Psoas muscle (tissue), 7 donors: ENCODE measurements at regions not wholly inside any gene's neighbourhood (a gene's known extent, or its start where the extent isn't known, plus 50 kb on each side); places are given as distances from the start of the nearest gene placed in this dataset.
"Not testable (repeated sequence)": the region's sequence is repeated elsewhere in the genome, so short reads cannot be mapped to it uniquely, and the experiment has no call there.

Source experiments
- ATAC-seq, 4 donors: fragments of 200-7000 bp; cut with Tn5 transposase; one replicate each; pipeline ENCODE4 v1.9.1; 2020; ENCODE audit warnings: moderate library complexity in 3 of 4, mild to moderate bottlenecking in 2 of 4
- DNase-seq, 2 donors: peaks; one replicate each; pipeline ENCODE4 v3.0.0-alpha.2; 2020
- H3K27ac ChIP-seq: fragments of 200-600 bp; one replicate; pipeline ENCODE4 v1.8.0; 2022
- H3K27me3 ChIP-seq, 3 donors: fragments of 200-600 bp in 1 of 3; one replicate each; pipeline versions ENCODE4 v1.6.1 to v1.8.0; 2013 to 2022; ENCODE audit warnings: low read length in 2 of 3, mild to moderate bottlenecking in 2 of 3, moderate library complexity in 1 of 3; ENCODE audit not compliant: insufficient read depth in 3 of 3
- H3K36me3 ChIP-seq, 2 donors: fragments of 200-600 bp in 1 of 2; one replicate each; pipeline versions ENCODE4 v1.6.1 to v1.8.0; 2013 to 2022; ENCODE audit warnings: low read depth in 1 of 2, mild to moderate bottlenecking in 1 of 2, moderate library complexity in 1 of 2; ENCODE audit not compliant: insufficient read depth in 1 of 2
- H3K4me1 ChIP-seq: fragments of 200-600 bp; one replicate; pipeline ENCODE4 v1.8.0; 2022
- H3K4me3 ChIP-seq: fragments of 200-600 bp; one replicate; pipeline ENCODE4 v1.8.0; 2022; ENCODE audit warnings: mild to moderate bottlenecking
- H3K9me3 ChIP-seq: fragments of 200-600 bp; one replicate; pipeline ENCODE4 v1.8.0; 2022
- WGBS, 3 donors: extraction: QIAGEN DNeasy Blood & Tissue Kit; methylation state at CpG; one replicate each; pipeline versions ENCODE4 v1.1.6 to v1.1.7; 2013; 5-methylcytosine and 5-hydroxymethylcytosine counted together
- intact Hi-C, 2 donors: fragments of 100-400 bp; cut with DNase I; formaldehyde crosslinking; loops; one replicate each; pipeline versions ENCODE4 v1.11.0 to v1.14.2; 2022
- TF ChIP-seq, protein P1 (sequence below): fragments of 200-600 bp; IDR thresholded peaks from one replicate; pipeline ENCODE4 v1.8.0; 2022; ENCODE audit warnings: antibody characterized with exemption
- donor health status: healthy with polysubstance abuse.
- donor health status: DM: no; HTN: no; CAD: no; lungs with moderate emphysema.
- donor health status: Bipolar disorder and iron deficiency.
- donor health status: healthy.
- donor health status: DM: yes; HTN: yes; CAD: no.
- donor health status: DM: no; HTN: no; CAD: no.
- donor health status: DM: yes; HTN: yes; CAD: no.

DNA sequence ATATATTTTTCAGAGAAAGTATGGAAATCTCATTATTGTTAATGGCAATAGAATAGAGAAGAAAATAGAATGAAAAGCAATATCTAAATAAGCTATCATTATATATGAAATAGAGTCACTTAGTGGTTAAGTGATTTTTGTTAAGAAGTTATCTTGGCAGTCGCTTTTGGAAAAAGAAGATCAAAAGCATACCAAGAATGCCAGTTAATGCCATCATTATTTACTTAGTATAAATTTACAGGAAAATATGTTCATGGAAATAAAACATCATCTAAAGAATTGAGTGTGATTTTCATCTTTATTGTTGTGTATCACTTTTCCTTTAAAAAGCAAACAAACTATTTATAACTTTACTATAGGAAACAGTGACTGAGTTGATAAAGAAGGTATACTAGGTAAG, 85.3 kb upstream of the GPR101 start:
- DNase-seq: no peak
- Histone ChIP-seq H3K36me3 (no peaks in the 10 kb centered on the region), H3K9me3 (no peaks in the 10 kb centered on the region), H3K4me3 (no peak overlapping the region), H3K27ac (no peak overlapping the region), H3K27me3 (peaks cover 0 to 8% (median 0%) of the 10 kb centered on the region in 3 donors), H3K4me1 (no peaks in the 10 kb centered on the region)
- intact Hi-C loops: no loop called here
- ATAC-seq: no peak
- WGBS, 3 donors: 34 to 69% (median 47%) methylated on average over 1 of the region's 1 CpG
- TF ChIP-seq, protein P1, sequence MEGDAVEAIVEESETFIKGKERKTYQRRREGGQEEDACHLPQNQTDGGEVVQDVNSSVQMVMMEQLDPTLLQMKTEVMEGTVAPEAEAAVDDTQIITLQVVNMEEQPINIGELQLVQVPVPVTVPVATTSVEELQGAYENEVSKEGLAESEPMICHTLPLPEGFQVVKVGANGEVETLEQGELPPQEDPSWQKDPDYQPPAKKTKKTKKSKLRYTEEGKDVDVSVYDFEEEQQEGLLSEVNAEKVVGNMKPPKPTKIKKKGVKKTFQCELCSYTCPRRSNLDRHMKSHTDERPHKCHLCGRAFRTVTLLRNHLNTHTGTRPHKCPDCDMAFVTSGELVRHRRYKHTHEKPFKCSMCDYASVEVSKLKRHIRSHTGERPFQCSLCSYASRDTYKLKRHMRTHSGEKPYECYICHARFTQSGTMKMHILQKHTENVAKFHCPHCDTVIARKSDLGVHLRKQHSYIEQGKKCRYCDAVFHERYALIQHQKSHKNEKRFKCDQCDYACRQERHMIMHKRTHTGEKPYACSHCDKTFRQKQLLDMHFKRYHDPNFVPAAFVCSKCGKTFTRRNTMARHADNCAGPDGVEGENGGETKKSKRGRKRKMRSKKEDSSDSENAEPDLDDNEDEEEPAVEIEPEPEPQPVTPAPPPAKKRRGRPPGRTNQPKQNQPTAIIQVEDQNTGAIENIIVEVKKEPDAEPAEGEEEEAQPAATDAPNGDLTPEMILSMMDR: no peak

DNA sequence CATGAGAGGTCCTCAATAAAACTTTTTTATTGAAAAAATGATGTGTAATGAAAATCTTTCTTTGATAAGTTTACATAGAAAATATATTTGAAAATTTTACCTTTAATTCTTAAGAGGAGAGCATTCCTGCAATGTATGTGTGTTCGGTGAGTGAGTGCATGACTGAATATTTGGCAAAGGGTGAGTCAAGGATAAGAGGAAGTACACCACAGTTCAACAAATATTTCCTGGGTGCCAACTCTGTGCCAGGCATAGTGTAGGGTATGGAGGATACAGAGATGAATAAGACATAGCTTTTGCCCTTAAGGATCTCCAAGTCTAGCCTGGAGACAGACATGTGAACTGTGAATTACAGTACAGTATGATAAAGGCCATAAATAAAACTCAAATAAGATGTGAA, 84.7 kb upstream of the GPR101 start:
- H3K27ac ChIP-seq: no peak overlapping the region
- peaks cover 0 to 8% (median 0%) of the 10 kb centered on the region in 3 donors for H3K27me3 ChIP-seq
- no peak for DNase-seq
- H3K4me1 ChIP-seq: no peaks in the 10 kb centered on the region
- intact Hi-C loops: no loop called here
- no peaks in the 10 kb centered on the region for H3K36me3 ChIP-seq
- H3K4me3 ChIP-seq: no peak overlapping the region
- no peak for ATAC-seq
- WGBS, 3 donors: 71 to 75% (median 74%) methylated on average over 1 of the region's 1 CpG
- no peaks in the 10 kb centered on the region for H3K9me3 ChIP-seq
- TF ChIP-seq, protein P1: no peak

DNA sequence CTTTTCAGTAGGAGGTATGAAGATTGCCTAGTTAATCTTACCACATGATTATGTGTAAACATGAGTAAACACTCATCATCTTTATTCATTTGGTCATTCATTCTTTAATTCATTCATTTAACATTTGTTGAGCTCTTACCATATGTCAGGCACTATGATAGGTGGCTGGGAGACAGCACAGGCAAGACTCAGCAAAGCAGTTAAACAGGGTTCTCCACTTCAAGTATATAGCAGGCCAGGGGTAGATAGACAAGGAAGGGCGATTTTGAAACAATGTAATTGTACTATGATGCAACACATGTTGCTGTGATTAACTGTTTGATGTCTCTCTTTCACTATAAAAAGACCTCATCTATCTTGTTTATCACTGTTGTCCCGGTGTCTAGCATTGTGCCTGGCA, 84.3 kb upstream of the GPR101 start:
- Histone ChIP-seq H3K27me3 (peaks cover 0 to 8% (median 0%) of the 10 kb centered on the region in 3 donors), H3K9me3 (no peaks in the 10 kb centered on the region), H3K4me3 (no peak overlapping the region), H3K27ac (no peak overlapping the region), H3K36me3 (no peaks in the 10 kb centered on the region), H3K4me1 (no peaks in the 10 kb centered on the region)
- intact Hi-C loops: no loop called here
- no peak for ATAC-seq
- TF ChIP-seq, protein P1: no peak
- WGBS, 3 donors: 46 to 59% (median 55%) methylated on average over 2 of the region's 2 CpGs
- DNase-seq: no peak

DNA sequence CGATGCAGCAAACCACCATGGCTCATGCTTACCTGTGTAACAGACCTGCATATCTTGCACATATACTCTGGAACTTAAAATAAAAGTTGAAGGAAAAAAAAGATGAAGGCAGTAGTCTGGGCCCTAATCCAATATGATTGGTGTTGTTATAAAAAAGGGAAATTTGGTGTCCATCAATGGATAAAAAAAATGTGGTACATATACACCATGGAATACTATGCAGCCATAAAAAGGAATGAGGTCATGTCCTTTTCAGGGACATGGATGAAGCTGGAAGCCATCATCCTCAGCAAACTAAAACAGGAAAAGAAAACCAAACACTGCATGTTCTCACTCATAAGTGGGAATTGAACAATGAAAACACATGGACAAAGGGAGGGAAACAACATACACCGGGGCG, 74.1 kb upstream of the GPR101 start:
- H3K9me3 ChIP-seq, H3K27me3 ChIP-seq, H3K4me3 ChIP-seq, H3K36me3 ChIP-seq, DNase-seq, intact Hi-C loops, ATAC-seq, H3K4me1 ChIP-seq, H3K27ac ChIP-seq: not testable (repeated sequence)
- WGBS, 3 donors: 98 to 100% (median 100%) methylated on average over 1 to 3 of the region's 3 CpGs

DNA sequence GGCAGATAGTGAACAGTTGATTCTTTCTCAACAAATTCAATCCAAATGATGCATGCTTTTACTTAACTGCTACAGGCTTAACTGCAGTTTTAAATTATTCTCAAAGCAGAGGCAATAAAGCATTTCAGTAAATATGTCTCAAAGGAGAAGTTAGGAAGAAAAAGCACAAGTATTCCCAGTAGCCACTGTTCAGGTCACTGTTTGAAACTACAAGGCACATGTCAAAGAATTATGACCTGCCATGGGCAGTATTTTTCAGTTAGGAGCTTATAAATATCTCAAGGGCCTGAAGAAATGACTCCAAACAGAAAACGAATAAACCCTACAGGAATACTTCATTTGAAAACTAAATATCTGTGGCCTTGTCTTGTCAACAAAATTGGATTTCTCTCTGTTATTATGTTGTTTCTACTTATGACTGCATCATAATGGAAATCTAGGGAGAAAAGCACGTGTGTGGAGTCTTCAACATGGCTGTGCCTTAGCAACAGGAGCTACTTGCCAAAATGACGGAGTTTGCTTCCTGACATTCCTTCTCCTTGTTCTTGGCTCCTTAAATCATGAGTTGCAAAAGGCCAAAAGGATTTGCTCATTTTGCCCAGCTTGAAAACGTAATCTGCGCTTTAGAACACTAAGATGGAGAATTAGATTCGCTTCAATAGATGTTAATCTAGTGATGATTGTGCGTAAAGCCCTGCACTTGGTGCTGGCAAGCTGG, 67.6 kb upstream of the GPR101 start:
- no peak for DNase-seq
- intact Hi-C loops: no loop called here
- H3K9me3 ChIP-seq: no peaks in the 10 kb centered on the region
- 34 to 38% (median 36%) methylated on average over 7 of the region's 7 CpGs for WGBS, 3 donors
- TF ChIP-seq, protein P1: no peak
- H3K4me3 ChIP-seq: no peak overlapping the region
- H3K27me3 ChIP-seq: peaks cover 0 to 8% (median 0%) of the 10 kb centered on the region in 3 donors
- H3K36me3 ChIP-seq: no peaks in the 10 kb centered on the region
- no peaks in the 10 kb centered on the region for H3K4me1 ChIP-seq
- no peak for ATAC-seq
- no peak overlapping the region for H3K27ac ChIP-seq
